Stomach (tissue), 8 donors: ENCODE measurements at regions not wholly inside any gene's neighbourhood (a gene's known extent, or its start where the extent isn't known, plus 50 kb on each side); places are given as distances from the start of the nearest gene placed in this dataset.

Experiments used
- DNase-seq, 2 donors: peaks; one replicate each; pipeline versions ENCODE4 v3.0.0 to v3.0.0-alpha.2; 2013 to 2019
- H3K27ac ChIP-seq, 5 donors: fragments of 200-600 bp in 4 of 5; sonication (generic) in 4 of 5; one replicate each; pipeline ENCODE4 v1.5.1; 2013 to 2019; ENCODE audit warnings: mild to moderate bottlenecking in 1 of 5, moderate library complexity in 1 of 5
- H3K27me3 ChIP-seq, 3 donors: fragments of 200-600 bp; sonication (generic); one replicate each; pipeline ENCODE4 v1.5.1; 2017 to 2019; ENCODE audit warnings: mixed run types in 1 of 3
- H3K36me3 ChIP-seq, 4 donors: fragments of 200-600 bp; sonication (generic); 1 replicate in 3 of 4; 2 replicates in 1 of 4; pipeline ENCODE4 v1.5.1; 2016 to 2019
- H3K4me1 ChIP-seq, 4 donors: fragments of 200-600 bp; sonication (generic); one replicate each; pipeline ENCODE4 v1.5.1; 2016 to 2019
- H3K4me3 ChIP-seq, 4 donors: fragments of 200-600 bp; sonication (generic) in 3 of 4; one replicate each; pipeline ENCODE4 v1.5.1; 2016 to 2019; ENCODE audit warnings: mild to moderate bottlenecking in 1 of 4
- H3K9me3 ChIP-seq, 4 donors: fragments of 200-600 bp; sonication (generic); one replicate each; pipeline ENCODE4 v1.5.1; 2016 to 2019
- EP300 ChIP-seq: sonication (generic); formaldehyde crosslinking; IDR thresholded peaks from one replicate; pipeline ENCODE4 v1.6.1; 2017; ENCODE audit warnings: antibody characterized with exemption
- POLR2A ChIP-seq, 4 donors: fragments of 450-650 bp; IDR thresholded peaks; one replicate each; pipeline ENCODE4 v1.6.1; 2016; ENCODE audit warnings: antibody characterized with exemption in 4 of 4, control low read depth in 2 of 4, mild to moderate bottlenecking in 1 of 4, moderate library complexity in 1 of 4
- POLR2AphosphoS5 ChIP-seq, 3 donors: sonication (generic); formaldehyde crosslinking; IDR thresholded peaks; one replicate each; pipeline ENCODE4 v1.6.1; 2016; ENCODE audit warnings: antibody characterized with exemption in 3 of 3
- WGBS, 5 donors: extraction: QIAGEN DNeasy Blood & Tissue Kit in 3 of 5; methylation state at CpG; one replicate each; pipeline versions ENCODE4 v1.1.5 to v1.1.7; 2013 to 2018; 5-methylcytosine and 5-hydroxymethylcytosine counted together
- intact Hi-C: fragments of 100-400 bp; cut with DNase I; formaldehyde crosslinking; loops from one replicate; pipeline ENCODE4 v1.15.1; 2023; ENCODE audit warnings: low total_unique reads
- TF ChIP-seq, protein P1 (sequence below), 7 experiments: fragments of 450-650 bp in 4 of 7; fragments of 200-600 bp in 3 of 7; sonication (generic) in 3 of 7; IDR thresholded peaks; one replicate each; pipeline ENCODE4 v1.5.1; 2016 to 2019; ENCODE audit warnings: antibody characterized with exemption in 7 of 7, control low read depth in 2 of 7, mild to moderate bottlenecking in 1 of 7
- donor health status: healthy with polysubstance abuse.
- donor health status: Bipolar disorder and iron deficiency.
- donor health status: healthy.

DNA sequence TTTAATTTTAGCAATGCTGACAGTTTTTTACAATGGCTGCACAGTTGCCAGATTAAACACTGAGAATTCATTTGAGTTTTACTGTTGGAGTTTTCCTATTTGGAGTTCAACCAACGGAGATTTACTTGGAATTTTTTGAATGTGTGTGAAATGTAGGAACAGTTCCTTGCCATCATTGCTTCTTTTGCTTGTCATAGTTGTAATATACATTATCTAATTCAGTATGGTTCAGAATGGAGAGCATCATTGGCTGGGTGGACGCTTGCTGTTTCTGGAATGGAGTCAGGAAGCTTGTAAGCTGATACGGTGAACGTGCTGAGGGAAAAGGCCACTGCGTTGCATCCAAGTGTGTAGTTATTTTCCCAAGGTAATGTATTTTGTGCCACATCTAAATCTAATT is 404.3 kb upstream of the KLF6 start:
- intact Hi-C loops = no loop called here

DNA sequence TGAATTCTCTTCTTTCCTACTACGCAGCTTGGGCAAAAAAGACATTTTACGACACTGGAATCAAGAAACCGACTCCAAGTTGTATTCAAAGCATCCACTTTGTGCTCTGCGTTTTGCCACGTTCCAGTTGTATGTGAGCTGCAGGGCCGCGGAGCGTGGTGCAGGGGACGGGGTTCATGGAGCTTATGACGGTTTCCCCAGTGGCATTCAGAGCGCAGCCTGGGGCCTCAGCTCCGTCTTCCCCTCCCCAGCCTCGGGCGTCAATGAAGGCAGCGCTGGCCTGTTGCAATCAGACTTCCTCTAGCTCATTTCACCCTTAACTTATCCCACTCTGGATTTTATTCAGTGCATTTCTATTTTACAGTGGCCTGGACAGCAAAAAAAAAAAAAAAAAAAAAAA is 403.4 kb upstream of the KLF6 start:
- TF ChIP-seq, protein P1, sequence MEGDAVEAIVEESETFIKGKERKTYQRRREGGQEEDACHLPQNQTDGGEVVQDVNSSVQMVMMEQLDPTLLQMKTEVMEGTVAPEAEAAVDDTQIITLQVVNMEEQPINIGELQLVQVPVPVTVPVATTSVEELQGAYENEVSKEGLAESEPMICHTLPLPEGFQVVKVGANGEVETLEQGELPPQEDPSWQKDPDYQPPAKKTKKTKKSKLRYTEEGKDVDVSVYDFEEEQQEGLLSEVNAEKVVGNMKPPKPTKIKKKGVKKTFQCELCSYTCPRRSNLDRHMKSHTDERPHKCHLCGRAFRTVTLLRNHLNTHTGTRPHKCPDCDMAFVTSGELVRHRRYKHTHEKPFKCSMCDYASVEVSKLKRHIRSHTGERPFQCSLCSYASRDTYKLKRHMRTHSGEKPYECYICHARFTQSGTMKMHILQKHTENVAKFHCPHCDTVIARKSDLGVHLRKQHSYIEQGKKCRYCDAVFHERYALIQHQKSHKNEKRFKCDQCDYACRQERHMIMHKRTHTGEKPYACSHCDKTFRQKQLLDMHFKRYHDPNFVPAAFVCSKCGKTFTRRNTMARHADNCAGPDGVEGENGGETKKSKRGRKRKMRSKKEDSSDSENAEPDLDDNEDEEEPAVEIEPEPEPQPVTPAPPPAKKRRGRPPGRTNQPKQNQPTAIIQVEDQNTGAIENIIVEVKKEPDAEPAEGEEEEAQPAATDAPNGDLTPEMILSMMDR (IDR thresholded peaks at IDR 0.05) = no peak
- no peak for TF ChIP-seq EP300
- no peak for TF ChIP-seq POLR2A (IDR thresholded peaks at IDR 0.05)
- TF ChIP-seq POLR2AphosphoS5 (IDR thresholded peaks at IDR 0.05) = no peak
- Histone ChIP-seq H3K27me3 (no peaks in the 10 kb centered on the region), H3K27ac (no peak overlapping the region), H3K36me3 (no peaks in the 10 kb centered on the region), H3K4me3 (no peak overlapping the region), H3K9me3 (no peaks in the 10 kb centered on the region), H3K4me1 (no peaks in the 10 kb centered on the region)
- WGBS, 5 donors = 90 to 98% (median 95%) methylated on average over 14 to 15 of the region's 15 CpGs
- intact Hi-C loops = no loop called here
- DNase-seq = no peak

More for the DNA sequence above, 404.3 kb upstream of the KLF6 start:
- TF ChIP-seq POLR2AphosphoS5 (IDR thresholded peaks at IDR 0.05) = no peak
- TF ChIP-seq EP300 = no peak
- TF ChIP-seq, protein P1 (IDR thresholded peaks at IDR 0.05) = no peak
- no peak for TF ChIP-seq POLR2A (IDR thresholded peaks at IDR 0.05)
- DNase-seq = peak in 1 of 2 donors; percentile 36
- no peak overlapping the region for H3K4me3 ChIP-seq
- no peaks in the 10 kb centered on the region for H3K27me3 ChIP-seq
- no peak overlapping the region for H3K27ac ChIP-seq
- WGBS, 5 donors = 77 to 94% (median 89%) methylated on average over 5 of the region's 5 CpGs
- no peaks in the 10 kb centered on the region for H3K4me1 ChIP-seq
- no peaks in the 10 kb centered on the region for H3K9me3 ChIP-seq
- no peaks in the 10 kb centered on the region for H3K36me3 ChIP-seq

DNA sequence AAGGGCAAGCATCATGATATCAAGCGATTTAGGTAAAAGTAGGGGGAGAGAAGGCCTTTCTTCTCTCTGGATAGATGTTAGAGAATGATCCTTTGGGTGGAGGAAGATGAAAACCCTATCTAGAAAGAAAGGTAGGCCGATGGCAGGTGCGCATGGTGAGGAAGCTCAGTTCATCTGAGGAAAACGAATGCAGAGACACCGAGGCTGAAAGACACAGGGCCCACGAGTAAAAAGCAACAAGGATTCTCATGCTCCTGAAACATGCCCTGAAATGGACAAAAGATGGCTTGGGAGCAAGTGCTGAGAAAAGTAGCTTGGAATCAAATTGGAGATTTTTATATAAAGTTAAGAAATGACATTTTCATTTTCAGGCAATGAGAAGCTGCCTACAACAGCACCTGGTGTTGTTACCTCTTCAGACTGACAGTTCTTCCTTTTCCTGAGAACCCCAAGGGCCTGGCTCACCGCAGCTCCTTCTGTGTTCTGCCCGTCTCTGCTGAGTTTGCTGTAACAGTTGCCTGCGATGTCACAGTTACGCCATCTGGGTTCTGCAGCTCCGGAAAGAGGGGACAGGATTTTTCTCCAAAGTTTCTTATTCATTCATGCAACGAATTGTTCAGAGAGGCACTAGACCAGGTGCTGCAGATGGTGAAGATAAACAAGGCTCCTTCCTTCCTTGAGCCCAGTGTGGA is 402.0 kb upstream of the KLF6 start:
- no peak for DNase-seq
- Histone ChIP-seq H3K36me3 (no peaks in the 10 kb centered on the region), H3K4me1 (no peaks in the 10 kb centered on the region), H3K9me3 (no peaks in the 10 kb centered on the region), H3K27ac (no peak overlapping the region), H3K27me3 (no peaks in the 10 kb centered on the region), H3K4me3 (no peak overlapping the region)
- intact Hi-C loops = no loop called here
- WGBS, 5 donors = 91 to 94% (median 92%) methylated on average over 12 of the region's 12 CpGs
- no peak for TF ChIP-seq POLR2AphosphoS5 (IDR thresholded peaks at IDR 0.05)
- TF ChIP-seq, protein P1 (IDR thresholded peaks at IDR 0.05) = no peak
- TF ChIP-seq EP300 = no peak
- TF ChIP-seq POLR2A (IDR thresholded peaks at IDR 0.05) = no peak

DNA sequence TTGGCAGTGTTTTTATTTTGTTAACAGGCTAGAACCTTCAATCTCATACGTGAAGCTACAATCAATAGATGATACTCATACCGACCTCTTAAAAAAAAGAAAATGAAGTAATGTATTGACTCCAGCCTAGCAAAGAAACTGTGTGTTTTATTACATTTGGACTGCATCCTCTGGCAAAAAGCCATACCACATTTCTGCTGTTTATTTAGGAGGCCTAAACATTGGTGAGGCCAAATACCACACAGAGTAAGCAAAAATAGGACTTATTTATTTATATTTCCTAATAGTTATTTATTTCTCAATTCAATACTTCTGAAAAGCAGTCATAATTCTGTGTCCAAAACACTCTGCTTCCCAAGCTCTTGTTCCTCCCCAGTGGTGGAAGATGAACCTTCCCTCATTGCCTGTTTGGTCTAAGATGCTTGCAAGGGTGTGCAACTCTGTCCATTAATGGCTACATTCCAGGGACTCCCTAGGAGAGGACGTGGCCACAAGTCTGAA is 398.8 kb upstream of the KLF6 start:
- no peaks in the 10 kb centered on the region for H3K9me3 ChIP-seq
- no peak overlapping the region for H3K27ac ChIP-seq
- intact Hi-C loops = no loop called here
- TF ChIP-seq POLR2A (IDR thresholded peaks at IDR 0.05) (no peak), POLR2AphosphoS5 (IDR thresholded peaks at IDR 0.05) (peak in 2 of 3 donors; percentile 20 to 48), EP300 (no peak)
- TF ChIP-seq, protein P1 (IDR thresholded peaks at IDR 0.05) = no peak
- DNase-seq = no peak
- 58 to 62% (median 61%) methylated on average over 3 of the region's 3 CpGs for WGBS, 5 donors
- H3K36me3 ChIP-seq = no peaks in the 10 kb centered on the region
- no peaks in the 10 kb centered on the region for H3K27me3 ChIP-seq
- no peaks in the 10 kb centered on the region for H3K4me1 ChIP-seq
- H3K4me3 ChIP-seq = no peak overlapping the region
